ENCODE measurements at regions not wholly inside any gene's neighbourhood (a gene's known extent, or its start where the extent isn't known, plus 50 kb on each side); places are given as distances from the start of the nearest gene placed in this dataset.

DNA sequence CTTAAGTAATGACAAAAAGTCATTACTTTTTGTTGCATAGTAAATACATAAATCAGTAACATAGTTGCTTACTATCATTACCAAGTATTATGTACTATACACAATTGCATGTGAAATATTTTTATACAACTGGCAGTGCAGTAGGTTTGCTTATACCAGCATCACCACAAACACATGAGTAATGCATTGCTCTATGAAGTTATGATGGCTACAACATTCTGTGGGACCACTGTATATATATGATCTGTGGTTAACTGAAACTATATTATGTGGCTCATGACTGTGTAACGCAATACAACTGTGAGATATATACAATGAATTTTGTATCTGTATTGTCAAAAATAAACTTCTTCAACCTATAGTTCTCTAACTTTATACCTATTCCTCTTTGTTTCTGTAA, 113.7 kb upstream of the RBMS3 start:
- Histone ChIP-seq H3K4me3 (no peak overlapping the region), H2AFZ (replicated peaks) (no peak overlapping the region), H4K20me1 (ENCODE audit: low read depth) (no peaks in the 10 kb centered on the region), H3K4me2 (no peak overlapping the region), H3K4me1 (peaks cover 11% of the 10 kb centered on the region), H3K9me3 (ENCODE audit: low read depth) (no peaks in the 10 kb centered on the region), H3K79me2 (ENCODE audit: low read depth) (no peaks in the 10 kb centered on the region), H3F3A (ENCODE audit: low read depth) (peaks cover 6% of the 10 kb centered on the region), H3K27ac (no peak overlapping the region), H3K36me3 (no peaks in the 10 kb centered on the region), H3K9ac (no peak overlapping the region), H3K27me3 (no peaks in the 10 kb centered on the region)
- peaks cover 5% of the 10 kb centered on the region for H3K9me3 Mint-ChIP-seq
- TF ChIP-seq, protein P1, sequence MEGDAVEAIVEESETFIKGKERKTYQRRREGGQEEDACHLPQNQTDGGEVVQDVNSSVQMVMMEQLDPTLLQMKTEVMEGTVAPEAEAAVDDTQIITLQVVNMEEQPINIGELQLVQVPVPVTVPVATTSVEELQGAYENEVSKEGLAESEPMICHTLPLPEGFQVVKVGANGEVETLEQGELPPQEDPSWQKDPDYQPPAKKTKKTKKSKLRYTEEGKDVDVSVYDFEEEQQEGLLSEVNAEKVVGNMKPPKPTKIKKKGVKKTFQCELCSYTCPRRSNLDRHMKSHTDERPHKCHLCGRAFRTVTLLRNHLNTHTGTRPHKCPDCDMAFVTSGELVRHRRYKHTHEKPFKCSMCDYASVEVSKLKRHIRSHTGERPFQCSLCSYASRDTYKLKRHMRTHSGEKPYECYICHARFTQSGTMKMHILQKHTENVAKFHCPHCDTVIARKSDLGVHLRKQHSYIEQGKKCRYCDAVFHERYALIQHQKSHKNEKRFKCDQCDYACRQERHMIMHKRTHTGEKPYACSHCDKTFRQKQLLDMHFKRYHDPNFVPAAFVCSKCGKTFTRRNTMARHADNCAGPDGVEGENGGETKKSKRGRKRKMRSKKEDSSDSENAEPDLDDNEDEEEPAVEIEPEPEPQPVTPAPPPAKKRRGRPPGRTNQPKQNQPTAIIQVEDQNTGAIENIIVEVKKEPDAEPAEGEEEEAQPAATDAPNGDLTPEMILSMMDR (IDR thresholded peaks at IDR 0.05), result no peak
- TF ChIP-seq EZH2 (IDR thresholded peaks at IDR 0.05) (no peak), EZH2phosphoT487 (IDR thresholded peaks at IDR 0.05) (no peak)
- H3K4me1 Mint-ChIP-seq, result peaks cover 4% of the 10 kb centered on the region
- H3K27me3 Mint-ChIP-seq (ENCODE audit: insufficient read depth, low read depth), result no peaks in the 10 kb centered on the region
- H3K27ac Mint-ChIP-seq, result no peak overlapping the region
- no peak overlapping the region for H3K4me3 Mint-ChIP-seq
- H3K36me3 Mint-ChIP-seq, result no peaks in the 10 kb centered on the region
- no peak for DNase-seq (ENCODE audit: low spot score)

DNA sequence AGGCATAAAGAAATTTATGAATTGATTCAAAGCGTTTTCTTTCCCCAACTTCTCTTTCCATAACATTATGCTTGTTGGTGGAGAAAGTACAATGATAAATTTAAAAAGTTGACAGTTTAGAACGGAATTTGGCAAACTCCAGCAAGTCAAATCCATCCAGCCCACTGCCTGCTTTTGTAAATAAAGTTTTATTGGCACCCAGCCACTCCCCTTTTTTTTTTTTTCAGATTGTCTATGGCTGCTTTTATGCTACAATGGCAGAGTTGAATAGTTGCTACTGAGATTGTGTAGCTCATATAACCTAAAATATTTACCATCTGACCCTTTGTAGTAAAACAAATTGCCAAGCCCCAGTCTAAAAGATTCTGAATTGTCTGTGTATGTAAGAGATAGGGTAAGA, 112.8 kb upstream of the RBMS3 start:
- no peak for DNase-seq (ENCODE audit: low spot score)
- TF ChIP-seq EZH2 (IDR thresholded peaks at IDR 0.05) (no peak), EZH2phosphoT487 (IDR thresholded peaks at IDR 0.05) (no peak)
- TF ChIP-seq, protein P1 (IDR thresholded peaks at IDR 0.05), result no peak

DNA sequence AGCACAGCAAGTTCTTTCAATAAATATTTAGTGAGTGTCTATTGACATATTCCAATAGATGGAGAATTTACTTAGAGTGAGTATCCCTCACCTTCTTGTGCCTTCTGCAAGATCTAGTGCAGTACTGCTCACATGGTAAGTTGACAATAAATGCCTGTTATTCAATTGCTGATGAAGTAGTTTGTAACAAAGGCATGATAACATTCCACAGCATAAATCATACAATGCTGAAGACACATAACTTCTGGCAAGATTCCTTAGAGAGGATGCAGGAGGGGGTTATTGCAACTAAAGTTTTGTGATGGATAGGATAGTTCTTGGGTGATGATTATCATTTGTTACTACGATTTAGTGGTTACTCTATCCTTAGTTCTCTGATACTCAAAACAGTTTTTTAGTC, 112.2 kb upstream of the RBMS3 start:
- H3K27ac Mint-ChIP-seq, result no peak overlapping the region
- H3K27me3 Mint-ChIP-seq (ENCODE audit: insufficient read depth, low read depth), result no peaks in the 10 kb centered on the region
- no peaks in the 10 kb centered on the region for H4K20me1 ChIP-seq (ENCODE audit: low read depth)
- DNase-seq (ENCODE audit: low spot score), result no peak
- H3K4me1 Mint-ChIP-seq, result peaks cover 4% of the 10 kb centered on the region
- no peaks in the 10 kb centered on the region for H3K27me3 ChIP-seq
- H3K36me3 Mint-ChIP-seq, result no peaks in the 10 kb centered on the region
- no peaks in the 10 kb centered on the region for H3K36me3 ChIP-seq
- no peak overlapping the region for H3K4me3 ChIP-seq
- no peak overlapping the region for H3K4me3 Mint-ChIP-seq
- H3K9ac ChIP-seq, result no peak overlapping the region
- no peaks in the 10 kb centered on the region for H3K79me2 ChIP-seq (ENCODE audit: low read depth)
- no peak overlapping the region for H3K4me2 ChIP-seq
- peaks cover 7% of the 10 kb centered on the region for H3F3A ChIP-seq (ENCODE audit: low read depth)
- H3K9me3 Mint-ChIP-seq, result peaks cover 6% of the 10 kb centered on the region
- peaks cover 12% of the 10 kb centered on the region for H3K4me1 ChIP-seq
- H3K9me3 ChIP-seq (ENCODE audit: low read depth), result no peaks in the 10 kb centered on the region
- no peak overlapping the region for H3K27ac ChIP-seq
- H2AFZ ChIP-seq (replicated peaks), result no peak overlapping the region
- no peak for TF ChIP-seq EZH2phosphoT487 (IDR thresholded peaks at IDR 0.05)
- TF ChIP-seq, protein P1 (IDR thresholded peaks at IDR 0.05), result no peak
- no peak for TF ChIP-seq EZH2 (IDR thresholded peaks at IDR 0.05)

More for the DNA sequence above, 112.8 kb upstream of the RBMS3 start:
- Histone ChIP-seq H3K9me3 (ENCODE audit: low read depth) (no peaks in the 10 kb centered on the region), H3K4me2 (no peak overlapping the region), H3K4me3 (no peak overlapping the region), H3K27ac (no peak overlapping the region), H3F3A (ENCODE audit: low read depth) (peaks cover 7% of the 10 kb centered on the region), H3K36me3 (no peaks in the 10 kb centered on the region), H3K27me3 (no peaks in the 10 kb centered on the region), H3K4me1 (peaks cover 12% of the 10 kb centered on the region), H3K9ac (no peak overlapping the region), H2AFZ (replicated peaks) (no peak overlapping the region), H3K79me2 (ENCODE audit: low read depth) (no peaks in the 10 kb centered on the region), H4K20me1 (ENCODE audit: low read depth) (no peaks in the 10 kb centered on the region)
- H3K9me3 Mint-ChIP-seq, result peaks cover 6% of the 10 kb centered on the region
- H3K4me3 Mint-ChIP-seq, result no peak overlapping the region
- no peak overlapping the region for H3K27ac Mint-ChIP-seq
- H3K27me3 Mint-ChIP-seq (ENCODE audit: insufficient read depth, low read depth), result no peaks in the 10 kb centered on the region
- H3K36me3 Mint-ChIP-seq, result no peaks in the 10 kb centered on the region
- H3K4me1 Mint-ChIP-seq, result peaks cover 4% of the 10 kb centered on the region
